CD4-positive, alpha-beta T cell treated with Interferon gamma for 1 hour (primary cell): ENCODE measurements at regions not wholly inside any gene's neighbourhood (a gene's known extent, or its start where the extent isn't known, plus 50 kb on each side); places are given as distances from the start of the nearest gene placed in this dataset.
"Not testable (repeated sequence)": the region's sequence is repeated elsewhere in the genome, so short reads cannot be mapped to it uniquely, and the experiment has no call there.

Experiments
- DNase-seq: peaks from one replicate; pipeline ENCODE4 v3.0.0-alpha.2; 2020

- DNase-seq, result no peak
Measured at GRCh38 chr10:21364196-21365114, 161.0 kb downstream of the SKIDA1 start.

GRCh38 chr10:21363731-21364104 lies 161.8 kb downstream of the SKIDA1 start:
- DNase-seq, result no peak

- no peak for DNase-seq
Measured at GRCh38 chr10:21363092-21363730, 162.3 kb downstream of the SKIDA1 start.

GRCh38 chr10:21359202-21359601 lies 166.3 kb downstream of the SKIDA1 start:
- DNase-seq, result no peak

- no peak for DNase-seq
Measured at GRCh38 chr10:21355591-21356011, 169.9 kb downstream of the SKIDA1 start.

- DNase-seq, result no peak
Measured at GRCh38 chr10:21352886-21353285, 172.6 kb downstream of the SKIDA1 start.

GRCh38 chr10:21351594-21351993 lies 173.9 kb downstream of the SKIDA1 start:
- not testable (repeated sequence) for DNase-seq

GRCh38 chr10:21349912-21350286 lies 175.6 kb downstream of the SKIDA1 start:
- DNase-seq, result no peak

GRCh38 chr10:21347785-21348170 lies 177.7 kb downstream of the SKIDA1 start:
- no peak for DNase-seq

GRCh38 chr10:21347043-21347784 lies 178.3 kb downstream of the SKIDA1 start:
- no peak for DNase-seq

- DNase-seq, result no peak
Measured at GRCh38 chr10:21343087-21343486, 182.4 kb downstream of the SKIDA1 start.

GRCh38 chr10:21342499-21342898 lies 183.0 kb downstream of the SKIDA1 start:
- DNase-seq, result not testable (repeated sequence)

GRCh38 chr10:21340331-21340730 lies 185.2 kb downstream of the SKIDA1 start:
- DNase-seq, result no peak

- no peak for DNase-seq
Measured at GRCh38 chr10:21337171-21337792, 188.2 kb downstream of the SKIDA1 start.

GRCh38 chr10:21336476-21337170 lies 188.9 kb downstream of the SKIDA1 start:
- no peak for DNase-seq

GRCh38 chr10:21334891-21335696 lies 190.4 kb downstream of the SKIDA1 start:
- DNase-seq, result no peak

- DNase-seq, result no peak
Measured at GRCh38 chr10:21330628-21331020, 194.9 kb downstream of the SKIDA1 start.

- DNase-seq, result no peak
Measured at GRCh38 chr10:21329995-21330627, 195.4 kb downstream of the SKIDA1 start.

- DNase-seq, result no peak
Measured at GRCh38 chr10:21327289-21327993, 198.0 kb downstream of the SKIDA1 start.

- DNase-seq, result no peak
Measured at GRCh38 chr10:21326594-21327288, 198.7 kb downstream of the SKIDA1 start.
